Medulla oblongata (tissue), 1 donor: ENCODE measurements at regions not wholly inside any gene's neighbourhood (a gene's known extent, or its start where the extent isn't known, plus 50 kb on each side); places are given as distances from the start of the nearest gene placed in this dataset.
"Not testable (repeated sequence)": the region's sequence is repeated elsewhere in the genome, so short reads cannot be mapped to it uniquely, and the experiment has no call there.

Experiments used
- DNase-seq: peaks from one replicate; pipeline ENCODE4 v3.0.0-alpha.2; 2015; ENCODE audit errors: extremely low spot score

- DNase-seq, result no peak
Observed at GRCh38 chr5:71771191-71771590, 52.1 kb downstream of the CARTPT start.

- DNase-seq, result peak; percentile 76
Observed at GRCh38 chr5:71778678-71779276, 59.7 kb downstream of the CARTPT start.

GRCh38 chr5:71780597-71780996 is 61.5 kb downstream of the CARTPT start:
- no peak for DNase-seq

- no peak for DNase-seq
Observed at GRCh38 chr5:71782393-71782770, 63.3 kb downstream of the CARTPT start.

GRCh38 chr5:71782771-71783770 is 64.0 kb downstream of the CARTPT start:
- DNase-seq, result peak; percentile 93

- no peak for DNase-seq
Observed at GRCh38 chr5:71783891-71784290, 64.8 kb downstream of the CARTPT start.

GRCh38 chr5:71786337-71787055 is 67.4 kb downstream of the CARTPT start:
- DNase-seq, result no peak

- DNase-seq, result no peak
Observed at GRCh38 chr5:71788794-71789193, 69.7 kb downstream of the CARTPT start.

GRCh38 chr5:71789746-71790145 is 70.7 kb downstream of the CARTPT start:
- no peak for DNase-seq

DNA sequence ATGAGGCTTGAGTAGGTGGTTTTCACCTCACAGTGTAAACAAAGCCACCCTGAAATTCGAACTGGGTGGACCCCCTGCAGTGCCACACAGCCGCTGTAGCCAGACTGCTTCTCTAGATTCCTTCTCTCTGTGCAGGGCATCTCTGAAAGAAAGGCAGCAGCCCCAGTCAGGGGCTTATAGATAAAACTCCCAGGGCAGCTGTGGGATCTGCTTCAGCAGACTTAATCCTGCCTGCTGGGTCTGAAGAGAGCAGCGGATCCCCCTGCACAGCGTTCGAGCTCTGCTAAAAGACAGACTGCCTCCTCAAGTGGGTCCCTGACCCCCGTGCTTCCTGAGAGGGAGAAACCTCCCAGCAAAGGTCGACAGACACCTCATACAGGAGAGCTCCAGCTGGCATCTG is 71.4 kb downstream of the CARTPT start:
- DNase-seq, result no peak

GRCh38 chr5:71792041-71792440 is 73.0 kb downstream of the CARTPT start:
- DNase-seq, result not testable (repeated sequence)

DNA sequence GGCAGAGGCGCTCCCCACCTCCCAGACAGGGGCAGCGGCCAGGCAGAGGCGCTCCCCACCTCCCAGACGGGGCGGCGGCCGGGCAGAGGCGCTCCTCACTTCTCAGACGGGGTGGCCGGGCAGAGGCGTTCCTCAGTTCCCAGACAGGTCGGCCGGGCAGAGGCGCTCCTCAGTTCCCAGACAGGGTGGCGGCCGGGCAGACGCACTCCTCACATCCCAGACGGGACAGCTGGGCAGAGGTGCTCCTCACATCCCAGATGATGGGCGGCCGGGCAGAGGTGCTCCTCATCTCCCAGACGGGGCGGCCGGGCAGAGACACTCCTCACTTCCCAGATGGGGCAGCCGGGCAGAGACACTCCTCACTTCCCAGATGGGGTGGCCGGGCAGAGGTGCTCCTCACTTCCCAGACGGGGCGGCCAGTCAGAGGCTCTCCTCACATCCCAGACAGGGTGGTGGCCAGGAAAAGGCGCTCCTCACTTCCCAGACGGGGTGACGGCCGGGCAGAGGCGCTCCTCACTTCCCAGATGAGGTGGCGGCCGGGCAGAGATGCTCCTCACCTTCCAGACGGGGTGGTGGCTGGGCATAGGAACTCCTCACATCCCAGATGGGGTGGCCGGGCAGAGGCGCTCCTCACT is 75.1 kb downstream of the CARTPT start:
- no peak for DNase-seq

DNA sequence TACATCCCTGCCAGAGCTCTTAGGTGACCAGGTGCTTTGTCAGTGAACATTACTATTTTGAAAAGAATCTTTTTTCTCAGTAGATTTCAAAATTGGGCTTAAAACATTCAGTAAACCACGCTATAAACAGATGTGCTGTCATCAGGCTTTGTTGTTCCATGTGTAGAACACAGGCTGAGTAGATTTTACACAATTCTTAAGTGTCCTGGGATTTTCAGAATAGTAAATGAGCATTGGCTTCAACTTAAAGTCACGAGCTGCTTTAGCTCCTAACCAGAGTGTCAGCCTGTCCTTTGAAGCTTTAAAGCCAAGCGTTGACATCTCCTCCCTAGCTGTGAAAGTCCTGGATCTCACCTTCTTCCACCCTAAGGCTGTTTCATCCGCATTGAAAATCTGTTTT is 83.6 kb downstream of the CARTPT start:
- DNase-seq, result no peak

DNA sequence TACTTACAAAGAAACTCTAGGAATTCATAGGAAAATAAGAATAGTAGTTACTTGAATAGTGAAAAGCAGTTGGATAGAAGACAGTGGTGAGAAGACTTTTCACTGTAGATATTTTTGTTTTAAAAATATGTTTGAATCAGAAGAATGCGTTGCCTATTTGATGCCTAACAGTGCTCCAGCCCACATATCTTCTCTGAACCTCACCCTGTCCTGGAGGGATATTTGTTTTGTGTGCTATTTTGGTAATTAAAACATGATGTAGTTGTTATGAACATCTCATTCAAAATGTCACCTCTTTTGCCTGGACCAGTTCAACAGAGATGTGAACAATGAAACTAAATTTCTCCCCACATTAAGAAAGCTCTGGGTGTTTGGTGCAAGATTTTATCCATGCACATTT is 87.6 kb downstream of the CARTPT start:
- DNase-seq, result no peak

DNA sequence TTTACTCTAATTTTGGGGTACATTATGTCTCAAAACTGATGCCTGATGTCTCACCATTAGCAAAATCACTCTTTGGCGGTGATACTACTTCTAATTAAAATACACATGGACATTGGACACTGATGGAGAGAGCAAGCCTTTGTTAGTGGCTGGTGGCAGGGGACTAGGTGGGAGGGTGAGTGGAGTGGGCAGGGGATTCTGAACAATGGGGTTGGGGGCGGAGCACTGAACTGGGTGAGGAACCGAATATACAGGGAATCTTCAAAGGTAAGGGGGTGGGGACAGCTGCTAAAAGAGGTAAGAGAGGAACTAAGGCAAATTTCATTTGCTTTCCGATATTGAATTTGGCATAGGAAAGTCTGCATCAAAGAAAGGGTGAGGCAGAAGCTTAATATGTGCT is 88.8 kb downstream of the CARTPT start:
- no peak for DNase-seq

- no peak for DNase-seq
Observed at GRCh38 chr5:71809446-71809845, 90.4 kb downstream of the CARTPT start.

DNA sequence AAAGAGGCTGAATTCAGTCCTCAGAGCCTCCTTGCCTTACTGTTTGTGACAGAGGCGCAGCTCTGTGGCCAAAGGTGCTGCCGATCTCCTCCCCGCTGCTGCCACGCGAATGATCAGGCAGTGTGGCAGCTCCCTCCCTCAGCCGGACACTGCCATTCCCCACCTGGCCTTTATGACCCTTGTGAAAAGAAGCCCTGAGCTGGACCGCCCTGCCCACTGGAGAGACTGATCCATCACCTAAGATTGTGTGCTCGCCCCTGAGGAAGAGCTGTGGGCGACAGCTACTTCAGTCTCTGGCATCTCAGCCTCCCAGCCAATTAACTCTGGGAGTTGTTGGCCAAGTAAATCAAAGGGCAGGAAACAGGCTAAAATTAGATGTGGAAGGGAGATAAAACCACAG is 90.9 kb downstream of the CARTPT start:
- no peak for DNase-seq

DNA sequence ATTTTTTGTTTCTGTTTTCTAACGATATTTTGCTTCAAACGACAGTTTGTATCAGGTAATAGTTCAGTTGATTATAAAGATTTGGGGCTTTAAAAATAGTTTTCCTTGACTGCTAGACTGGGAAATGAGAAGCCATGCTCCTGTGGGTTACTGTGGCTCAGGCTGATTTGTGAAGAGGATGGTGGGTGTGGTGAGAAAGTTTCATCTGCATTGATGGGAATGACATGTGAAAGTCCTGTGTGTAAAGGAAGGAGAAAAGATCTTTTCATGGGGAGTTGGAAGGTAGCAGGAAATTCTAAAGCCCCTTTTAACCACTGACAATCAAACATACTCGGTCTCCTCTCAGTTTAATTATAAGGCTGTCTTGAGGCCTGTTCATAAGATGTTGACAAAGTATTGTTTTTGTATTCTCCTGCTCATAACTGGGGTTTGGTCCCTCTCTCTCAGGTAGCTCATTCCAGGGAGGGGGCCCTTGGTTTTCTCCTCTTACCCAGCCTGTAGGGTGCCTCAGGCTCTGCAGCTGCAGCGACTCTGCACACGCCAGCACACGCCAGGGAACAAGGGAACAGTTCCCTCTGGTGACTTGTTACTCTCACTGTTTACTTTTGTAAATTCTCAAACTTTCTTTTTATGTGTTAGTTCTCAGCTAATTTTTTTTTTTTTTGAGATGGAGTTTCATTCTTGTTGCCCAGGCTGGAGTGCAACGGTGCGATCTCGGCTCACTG is 91.6 kb downstream of the CARTPT start:
- DNase-seq, result no peak

DNA sequence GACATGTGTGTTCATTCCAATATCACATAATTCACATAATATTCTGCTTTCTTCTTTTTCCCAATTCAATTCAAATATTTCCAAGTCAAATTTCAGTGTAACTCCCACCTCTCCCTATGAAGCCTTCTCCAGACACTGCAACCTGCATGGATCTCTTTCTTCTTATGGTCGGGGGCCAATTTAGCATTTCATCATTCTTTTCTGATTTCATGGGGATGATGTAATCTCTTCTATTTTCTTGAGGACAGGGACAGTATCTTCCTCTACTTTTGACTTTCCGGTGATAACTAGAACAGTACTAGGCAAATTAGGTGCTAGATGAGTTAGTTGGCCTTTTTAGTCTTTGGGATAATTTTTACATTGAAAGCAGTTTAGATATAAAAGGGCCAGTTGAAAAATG is 92.7 kb downstream of the CARTPT start:
- DNase-seq, result no peak

DNA sequence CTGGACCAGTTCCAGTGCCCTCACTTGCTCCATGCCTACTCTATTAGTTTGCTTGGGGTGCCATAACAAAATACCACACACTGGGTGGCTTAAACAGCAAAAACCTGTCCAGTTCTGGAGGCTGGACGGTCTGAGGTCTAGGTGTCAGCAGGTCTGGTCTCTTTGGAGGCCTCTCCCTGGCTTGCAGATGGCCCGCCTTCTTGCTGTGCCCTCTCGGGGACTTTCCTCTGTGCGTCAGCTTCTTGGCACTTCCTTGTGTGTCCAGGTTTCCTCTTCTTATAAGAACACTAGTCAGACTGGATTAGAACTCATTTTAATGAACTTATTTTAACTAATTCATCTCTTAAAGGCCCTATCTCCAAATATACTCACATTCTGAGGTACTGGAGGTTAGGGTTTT is 97.2 kb downstream of the CARTPT start:
- no peak for DNase-seq

- no peak for DNase-seq
Observed at GRCh38 chr5:71817891-71818290, 98.8 kb downstream of the CARTPT start.
